ENCODE measurements at regions not wholly inside any gene's neighbourhood (a gene's known extent, or its start where the extent isn't known, plus 50 kb on each side); places are given as distances from the start of the nearest gene placed in this dataset.

GRCh38 chr5:53359916-53360517 is 120.4 kb upstream of the FST start:
- no peaks in the 10 kb centered on the region for H3K27me3 ChIP-seq (ENCODE audit: insufficient read depth, low read depth)
- no peaks in the 10 kb centered on the region for H3K9me3 ChIP-seq (ENCODE audit: insufficient read depth, low read depth)
- TF ChIP-seq CTCF (conservative IDR thresholded peaks at IDR 0.05) = no peak
- no peak for TF ChIP-seq EZH2 (IDR thresholded peaks at IDR 0.05; ENCODE audit: low read depth)
- intact Hi-C loops (cut with micrococcal nuclease; ENCODE audit: unreplicated experiment) = loop anchor here (5.0 kb wide), 4 partner anchors 72 to 438 kb away; partner anchors contain the start of gene ITGA2
- H2AFZ ChIP-seq = no peak overlapping the region
- no peak overlapping the region for H3K4me3 ChIP-seq
- H3K4me2 ChIP-seq = peak overlapping the region; percentile 9; the same call in 1 of the 2 replicates
- no peak for DNase-seq
- ChIA-PET POLR2A (ENCODE audit: unreplicated experiment) (no interaction called here), CTCF (no interaction called here)
- BruUV-seq (replicated peaks) = no TSS peak
- no peaks in the 10 kb centered on the region for H3K79me2 ChIP-seq (ENCODE audit: low read depth)
- peak overlapping the region; percentile 97 for H3K27ac ChIP-seq
- H3K9me2 ChIP-seq (ENCODE audit: insufficient read depth) = no peaks in the 10 kb centered on the region
- H3F3A ChIP-seq (ENCODE audit: insufficient read depth, low read depth) = peaks cover 33% of the 10 kb centered on the region
- H3K4me1 ChIP-seq (replicated peaks; ENCODE audit: insufficient read depth) = peaks cover 48% of the 10 kb centered on the region
- H3K36me3 ChIP-seq (ENCODE audit: low read depth) = no peaks in the 10 kb centered on the region
- H4K20me1 ChIP-seq (ENCODE audit: insufficient read depth) = no peaks in the 10 kb centered on the region

- H3K27ac ChIP-seq = peak overlapping the region; percentile 97
- H3K4me2 ChIP-seq = peak overlapping the region; percentile 9; the same call in 1 of the 2 replicates
- no peaks in the 10 kb centered on the region for H3K36me3 ChIP-seq (ENCODE audit: low read depth)
- DNase-seq = peak in 1 of 2 experiments; percentile 82
- no peaks in the 10 kb centered on the region for H4K20me1 ChIP-seq (ENCODE audit: insufficient read depth)
- no TSS peak for BruUV-seq (replicated peaks)
- intact Hi-C loops (cut with micrococcal nuclease; ENCODE audit: unreplicated experiment) = loop anchor here (5.0 kb wide), 4 partner anchors 71 to 439 kb away; partner anchors contain the start of gene ITGA2
- no peaks in the 10 kb centered on the region for H3K9me2 ChIP-seq (ENCODE audit: insufficient read depth)
- H3K4me3 ChIP-seq = no peak overlapping the region
- H3K9me3 ChIP-seq (ENCODE audit: insufficient read depth, low read depth) = no peaks in the 10 kb centered on the region
- peaks cover 33% of the 10 kb centered on the region for H3F3A ChIP-seq (ENCODE audit: insufficient read depth, low read depth)
- no peaks in the 10 kb centered on the region for H3K79me2 ChIP-seq (ENCODE audit: low read depth)
- no peak overlapping the region for H2AFZ ChIP-seq
- TF ChIP-seq CTCF (conservative IDR thresholded peaks at IDR 0.05) (no peak), EZH2 (IDR thresholded peaks at IDR 0.05; ENCODE audit: low read depth) (no peak)
- POLR2A ChIA-PET (ENCODE audit: unreplicated experiment) = interaction anchor here (0.6 kb wide), 1 partner anchor 16 kb away, joined by 4 read pairs; no protein-coding TSS in a partner anchor
- no peaks in the 10 kb centered on the region for H3K27me3 ChIP-seq (ENCODE audit: insufficient read depth, low read depth)
- peaks cover 41% of the 10 kb centered on the region for H3K4me1 ChIP-seq (replicated peaks; ENCODE audit: insufficient read depth)
- CTCF ChIA-PET = interaction anchor here (0.6 kb wide), 1 partner anchor 117 kb away, joined by 3 read pairs; no protein-coding TSS in a partner anchor
These were observed 119.6 kb upstream of the FST start for GRCh38 chr5:53360811-53361210.

DNA sequence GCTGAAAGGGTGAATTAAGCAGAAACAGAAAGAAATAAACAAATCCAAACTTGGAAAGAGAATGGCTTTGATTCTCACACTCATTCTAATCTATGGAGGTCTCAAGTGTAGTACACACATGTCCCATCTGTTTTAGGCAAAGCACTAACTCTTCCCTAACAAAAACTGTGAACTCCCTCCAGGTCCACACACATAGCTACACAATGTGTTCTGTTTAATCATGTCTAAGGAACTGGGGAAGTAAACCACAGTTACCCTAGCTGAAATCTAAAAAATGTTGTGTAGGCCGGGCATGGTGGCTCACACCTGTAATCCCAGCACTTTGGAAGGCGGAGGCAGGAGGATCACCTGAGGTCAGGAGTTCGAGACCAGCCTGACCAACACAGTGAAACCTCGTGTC is 118.7 kb upstream of the FST start:
- H3K79me2 ChIP-seq (ENCODE audit: low read depth) = no peaks in the 10 kb centered on the region
- no TSS peak for BruUV-seq (replicated peaks)
- TF ChIP-seq EZH2 (IDR thresholded peaks at IDR 0.05; ENCODE audit: low read depth) (no peak), CTCF (conservative IDR thresholded peaks at IDR 0.05) (no peak)
- H3K9me3 ChIP-seq (ENCODE audit: insufficient read depth, low read depth) = no peaks in the 10 kb centered on the region
- CTCF ChIA-PET = interaction anchor here (0.6 kb wide), 1 partner anchor 116 kb away, joined by 3 read pairs; no protein-coding TSS in a partner anchor
- no peaks in the 10 kb centered on the region for H4K20me1 ChIP-seq (ENCODE audit: insufficient read depth)
- no peak for DNase-seq
- peaks cover 38% of the 10 kb centered on the region for H3K4me1 ChIP-seq (replicated peaks; ENCODE audit: insufficient read depth)
- peaks cover 33% of the 10 kb centered on the region for H3F3A ChIP-seq (ENCODE audit: insufficient read depth, low read depth)
- H3K27ac ChIP-seq = peak overlapping the region; percentile 97
- H3K4me2 ChIP-seq = no peak overlapping the region
- H3K9me2 ChIP-seq (ENCODE audit: insufficient read depth) = no peaks in the 10 kb centered on the region
- POLR2A ChIA-PET (ENCODE audit: unreplicated experiment) = interaction anchor here (0.6 kb wide), 1 partner anchor 16 kb away, joined by 4 read pairs; no protein-coding TSS in a partner anchor
- H3K4me3 ChIP-seq = no peak overlapping the region
- no peaks in the 10 kb centered on the region for H3K27me3 ChIP-seq (ENCODE audit: insufficient read depth, low read depth)
- no peaks in the 10 kb centered on the region for H3K36me3 ChIP-seq (ENCODE audit: low read depth)
- intact Hi-C loops (cut with micrococcal nuclease; ENCODE audit: unreplicated experiment) = loop anchor here (2.0 to 5.0 kb wide), 5 partner anchors 37 to 439 kb away; partner anchors contain the start of gene ITGA2
- H2AFZ ChIP-seq = no peak overlapping the region

Measured in PC-9 (cell line).